HepG2 (cell line): ENCODE measurements at regions not wholly inside any gene's neighbourhood (a gene's known extent, or its start where the extent isn't known, plus 50 kb on each side); places are given as distances from the start of the nearest gene placed in this dataset.

Experiments
- ATAC-seq: fragments of 200-7000 bp; cut with Tn5 transposase; 3 replicates; pipeline ENCODE4 v1.9.1; 2020; ENCODE audit warnings: mild to moderate bottlenecking, moderate library complexity
- BruUV-seq: library from RNA; stranded (reverse); fragments of 400-500 nt; replicated peaks from 2 replicates; lab custom pipeline; 2021; lab: Mats Ljungman, UMichigan
- CTCF ChIA-PET: fragments of 300-600 bp; formaldehyde crosslinking; extraction: SDS; loops from one replicate; lab custom pipeline; 2021; ENCODE audit warnings: low total read pairs, inconsistent platforms, low intra/inter-chr PET ratio; lab: Yijun Ruan, JAX
- POLR2A ChIA-PET: fragments of 350-600 bp; sonication (Branson Sonifier 250); formaldehyde crosslinking; loops from one replicate; lab custom pipeline; 2020; ENCODE audit warnings: antibody characterized with exemption, inconsistent platforms; lab: Yijun Ruan, JAX
- DNase-seq: peaks from one replicate; pipeline ENCODE4 v3.0.0-alpha.2; 2015; ENCODE audit warnings: low spot score
- FAIRE-seq: peaks from 3 replicates; lab custom pipeline; 2011; peaks lifted over from hg19 to GRCh38; lab: Jason Lieb, UNC
- H2AFZ ChIP-seq: one replicate; pipeline ENCODE4 v1.6.1; 2011; ENCODE audit warnings: low read length, inconsistent platforms
- H3K27ac ChIP-seq: fragments of 300-600 bp; 3 replicates; pipeline ENCODE4 v1.8.0; 2011; ENCODE audit warnings: mixed run types, mild to moderate bottlenecking, mixed read lengths, low read length, inconsistent platforms; ENCODE audit not compliant: insufficient read depth; ENCODE audit errors: extremely low read length
- H3K27me3 ChIP-seq, 2 experiments: fragments of 200-600 bp in 1 of 2; 2 replicates in 1 of 2; 3 replicates in 1 of 2; pipeline versions ENCODE4 v1.6.0 to v1.8.0; 2011; ENCODE audit warnings: low read length in 2 of 2, mild to moderate bottlenecking in 2 of 2, moderate library complexity in 2 of 2, inconsistent platforms in 1 of 2; ENCODE audit not compliant: insufficient read depth in 2 of 2, control insufficient read depth in 1 of 2
- H3K36me3 ChIP-seq, 2 experiments: fragments of 200-600 bp in 1 of 2; replicated peaks in 1 of 2; 2 replicates in 1 of 2; 3 replicates in 1 of 2; pipeline versions ENCODE4 v1.5.1 to v1.8.0; 2011; ENCODE audit warnings: low read length in 2 of 2, inconsistent platforms in 1 of 2; ENCODE audit not compliant: insufficient read depth in 2 of 2, control insufficient read depth in 1 of 2
- H3K4me1 ChIP-seq: 2 replicates; pipeline ENCODE4 v1.5.1; 2012; ENCODE audit warnings: low read length, inconsistent platforms; ENCODE audit not compliant: insufficient read depth
- H3K4me2 ChIP-seq: 2 replicates; pipeline ENCODE4 v1.6.0; 2011; ENCODE audit warnings: low read depth, low read length, inconsistent platforms
- H3K4me3 ChIP-seq, 3 experiments: fragments of 200-600 bp in 1 of 3; sonication (generic), shearing (Covaris generic) in 1 of 3; replicated peaks in 1 of 3; 2 replicates each; pipeline ENCODE4 v1.5.1; 2011 to 2016; ENCODE audit warnings: low read length in 3 of 3, inconsistent platforms in 2 of 3, low read depth in 2 of 3, mild to moderate bottlenecking in 2 of 3, control low read depth in 1 of 3, mixed read lengths in 1 of 3; ENCODE audit not compliant: insufficient read depth in 1 of 3
- H3K79me2 ChIP-seq: one replicate; pipeline ENCODE4 v1.6.1; 2011; ENCODE audit warnings: low read length, inconsistent platforms; ENCODE audit not compliant: insufficient read depth
- H3K9ac ChIP-seq: 2 replicates; pipeline ENCODE4 v1.6.0; 2011; ENCODE audit warnings: mild to moderate bottlenecking, low read depth, low read length, inconsistent platforms; ENCODE audit not compliant: insufficient read depth
- H3K9me3 ChIP-seq: 2 replicates; pipeline ENCODE4 v1.5.1; 2012; ENCODE audit warnings: mild to moderate bottlenecking, low read length
- H4K20me1 ChIP-seq: 2 replicates; pipeline ENCODE4 v1.6.0; 2011; ENCODE audit warnings: inconsistent platforms, mild to moderate bottlenecking, low read length, moderate library complexity; ENCODE audit not compliant: insufficient read depth
- FOXA1 ChIP-seq, 2 experiments: fragments of 450-650 bp in 1 of 2; sonication (generic) in 1 of 2; formaldehyde crosslinking in 1 of 2; IDR thresholded peaks; 2 replicates each; pipeline versions ENCODE4 v1.4.0 to v1.6.1; 2016 to 2020; ENCODE audit warnings: missing genetic modification reagents in 1 of 2
- IRF2 ChIP-seq: IDR thresholded peaks from 2 replicates; pipeline ENCODE4 v1.6.1; 2018; ENCODE audit warnings: missing genetic modification reagents, missing compliant biosample characterization
- KMT2B ChIP-seq: IDR thresholded peaks from 2 replicates; pipeline ENCODE4 v1.6.1; 2016; ENCODE audit warnings: missing genetic modification reagents, missing compliant biosample characterization
- NONO ChIP-seq, 2 experiments: fragments of 450-650 bp in 1 of 2; sonication (generic) in 1 of 2; formaldehyde crosslinking in 1 of 2; IDR thresholded peaks in 1 of 2; conservative IDR thresholded peaks in 1 of 2; 2 replicates each; pipeline versions ENCODE4 v1.6.1 to v1.8.0; 2017 to 2022; ENCODE audit warnings: mild to moderate bottlenecking in 1 of 2, missing genetic modification reagents in 1 of 2, moderate library complexity in 1 of 2
- NPAS2 ChIP-seq: sonication (generic); formaldehyde crosslinking; IDR thresholded peaks from 2 replicates; pipeline ENCODE4 v1.8.0; 2022; ENCODE audit warnings: mild to moderate bottlenecking, missing genetic modification reagents, borderline replicate concordance
- ZNF253 ChIP-seq: sonication (generic); formaldehyde crosslinking; IDR thresholded peaks from 2 replicates; pipeline ENCODE4 v1.8.0; 2022; ENCODE audit warnings: mild to moderate bottlenecking, missing genetic modification reagents, borderline replicate concordance
- WGBS: methylation state at CpG from one replicate; pipeline ENCODE4 v1.1.6; 2017; ENCODE audit warnings: low lambda C conversion rate; 5-methylcytosine and 5-hydroxymethylcytosine counted together
- in situ Hi-C: cut with HindIII; loops from 2 replicates; pipeline ENCODE4 v1.10.0; 2017; ENCODE audit warnings: low pct_unique_long_range_greater_than_20kb; ENCODE audit not compliant: extremely low pct_ligation_motif_present
- intact Hi-C: fragments of 100-400 bp; cut with micrococcal nuclease; formaldehyde crosslinking; loops from one replicate; pipeline ENCODE4 v1.10.0; 2022; ENCODE audit not compliant: unreplicated experiment
- TF ChIP-seq, protein P1 (sequence below): sonication (generic); formaldehyde crosslinking; IDR thresholded peaks from 2 replicates; pipeline ENCODE4 v1.4.0; 2020; ENCODE audit warnings: mild to moderate bottlenecking, missing genetic modification reagents
- TF ChIP-seq, protein P2 (sequence below): sonication (generic); formaldehyde crosslinking; IDR thresholded peaks from 2 replicates; pipeline ENCODE4 v1.9.0; 2021; ENCODE audit warnings: missing genetic modification reagents, mild to moderate bottlenecking, borderline replicate concordance

DNA sequence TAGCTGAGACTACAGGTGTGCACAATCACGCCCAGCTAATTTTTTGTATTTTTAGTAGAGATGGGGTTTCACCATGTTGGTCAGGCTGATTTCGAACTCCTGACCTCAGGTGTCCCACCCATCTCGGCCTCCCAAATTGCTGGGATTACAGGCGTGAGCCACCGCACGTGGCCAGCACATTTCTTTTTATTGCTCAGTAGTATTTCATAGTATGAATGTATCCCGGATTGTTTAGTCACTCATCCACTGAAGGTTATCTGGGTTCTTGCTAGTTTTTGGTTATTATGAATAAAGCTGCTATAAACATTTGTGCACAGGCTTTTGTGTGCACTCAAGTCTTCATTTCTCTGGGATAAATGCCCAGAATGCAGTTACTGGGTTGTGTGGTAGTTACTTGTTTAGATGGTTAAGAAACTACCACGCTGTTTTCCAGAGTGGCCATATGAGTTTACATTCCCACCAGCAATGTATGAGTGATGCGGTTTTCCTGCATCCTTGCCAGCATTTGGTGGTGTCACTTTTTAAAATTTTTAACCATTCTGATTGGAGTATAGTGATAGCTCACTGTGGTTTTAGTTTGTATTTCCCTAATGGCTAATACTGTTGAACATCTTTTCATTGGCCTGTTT lies 275.8 kb upstream of the LYZL1 start:
- H2AFZ ChIP-seq: no peak overlapping the region
- POLR2A ChIA-PET: no interaction called here
- no TSS peak for BruUV-seq
- H3K36me3 ChIP-seq: no peaks in the 10 kb centered on the region
- H3K79me2 ChIP-seq: no peaks in the 10 kb centered on the region
- no peak overlapping the region for H3K4me2 ChIP-seq
- H4K20me1 ChIP-seq: no peaks in the 10 kb centered on the region
- FAIRE-seq (no peak), DNase-seq (no peak), ATAC-seq (no peak)
- H3K27me3 ChIP-seq: no peaks in the 10 kb centered on the region
- peaks cover 20% of the 10 kb centered on the region for H3K4me1 ChIP-seq
- WGBS: 63% methylated on average over 9 of the region's 9 CpGs
- no peak overlapping the region for H3K4me3 ChIP-seq
- TF ChIP-seq IRF2 (CRISPR knock-in tag): no peak
- no peak for TF ChIP-seq KMT2B (CRISPR knock-in tag)
- no peak for TF ChIP-seq ZNF253
- in situ Hi-C loops: no loop called here
- H3K9me3 ChIP-seq: no peaks in the 10 kb centered on the region
- intact Hi-C loops: no loop called here
- CTCF ChIA-PET: no interaction called here
- no peak overlapping the region for H3K27ac ChIP-seq
- H3K9ac ChIP-seq: no peak overlapping the region

DNA sequence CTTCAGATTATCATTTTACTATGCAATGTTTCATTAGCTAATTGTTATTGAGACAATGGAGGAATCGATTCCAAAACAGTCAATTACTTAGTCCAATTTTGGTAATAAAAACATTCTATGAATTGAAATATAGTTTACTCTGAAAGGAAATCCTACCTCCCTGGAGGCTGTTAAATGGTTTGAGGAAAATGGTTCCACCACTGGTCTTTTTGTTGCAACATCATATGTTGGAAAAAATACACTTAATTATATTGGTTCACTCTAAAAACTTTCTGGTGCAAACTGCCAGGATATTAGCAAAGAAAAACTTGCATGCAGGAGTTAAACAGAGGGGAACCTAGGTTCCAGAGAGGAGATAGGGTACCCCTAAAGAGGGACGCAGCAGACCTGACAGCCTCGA lies 267.3 kb upstream of the LYZL1 start:
- FAIRE-seq (no peak), ATAC-seq (no peak), DNase-seq (no peak)
- H3K4me3 ChIP-seq: no peak overlapping the region
- H3K9me3 ChIP-seq: no peaks in the 10 kb centered on the region
- no peaks in the 10 kb centered on the region for H4K20me1 ChIP-seq
- no peaks in the 10 kb centered on the region for H3K27me3 ChIP-seq
- POLR2A ChIA-PET: no interaction called here
- no peak overlapping the region for H3K4me2 ChIP-seq
- H3K9ac ChIP-seq: no peak overlapping the region
- no peak overlapping the region for H2AFZ ChIP-seq
- 12% methylated on average over 3 of the region's 3 CpGs for WGBS
- in situ Hi-C loops: no loop called here
- no peaks in the 10 kb centered on the region for H3K36me3 ChIP-seq
- CTCF ChIA-PET: no interaction called here
- H3K27ac ChIP-seq: no peak overlapping the region
- no peaks in the 10 kb centered on the region for H3K79me2 ChIP-seq
- H3K4me1 ChIP-seq: peaks cover 14% of the 10 kb centered on the region
- no TSS peak for BruUV-seq
- intact Hi-C loops: no loop called here
- no peak for TF ChIP-seq NPAS2
- TF ChIP-seq, protein P1, sequence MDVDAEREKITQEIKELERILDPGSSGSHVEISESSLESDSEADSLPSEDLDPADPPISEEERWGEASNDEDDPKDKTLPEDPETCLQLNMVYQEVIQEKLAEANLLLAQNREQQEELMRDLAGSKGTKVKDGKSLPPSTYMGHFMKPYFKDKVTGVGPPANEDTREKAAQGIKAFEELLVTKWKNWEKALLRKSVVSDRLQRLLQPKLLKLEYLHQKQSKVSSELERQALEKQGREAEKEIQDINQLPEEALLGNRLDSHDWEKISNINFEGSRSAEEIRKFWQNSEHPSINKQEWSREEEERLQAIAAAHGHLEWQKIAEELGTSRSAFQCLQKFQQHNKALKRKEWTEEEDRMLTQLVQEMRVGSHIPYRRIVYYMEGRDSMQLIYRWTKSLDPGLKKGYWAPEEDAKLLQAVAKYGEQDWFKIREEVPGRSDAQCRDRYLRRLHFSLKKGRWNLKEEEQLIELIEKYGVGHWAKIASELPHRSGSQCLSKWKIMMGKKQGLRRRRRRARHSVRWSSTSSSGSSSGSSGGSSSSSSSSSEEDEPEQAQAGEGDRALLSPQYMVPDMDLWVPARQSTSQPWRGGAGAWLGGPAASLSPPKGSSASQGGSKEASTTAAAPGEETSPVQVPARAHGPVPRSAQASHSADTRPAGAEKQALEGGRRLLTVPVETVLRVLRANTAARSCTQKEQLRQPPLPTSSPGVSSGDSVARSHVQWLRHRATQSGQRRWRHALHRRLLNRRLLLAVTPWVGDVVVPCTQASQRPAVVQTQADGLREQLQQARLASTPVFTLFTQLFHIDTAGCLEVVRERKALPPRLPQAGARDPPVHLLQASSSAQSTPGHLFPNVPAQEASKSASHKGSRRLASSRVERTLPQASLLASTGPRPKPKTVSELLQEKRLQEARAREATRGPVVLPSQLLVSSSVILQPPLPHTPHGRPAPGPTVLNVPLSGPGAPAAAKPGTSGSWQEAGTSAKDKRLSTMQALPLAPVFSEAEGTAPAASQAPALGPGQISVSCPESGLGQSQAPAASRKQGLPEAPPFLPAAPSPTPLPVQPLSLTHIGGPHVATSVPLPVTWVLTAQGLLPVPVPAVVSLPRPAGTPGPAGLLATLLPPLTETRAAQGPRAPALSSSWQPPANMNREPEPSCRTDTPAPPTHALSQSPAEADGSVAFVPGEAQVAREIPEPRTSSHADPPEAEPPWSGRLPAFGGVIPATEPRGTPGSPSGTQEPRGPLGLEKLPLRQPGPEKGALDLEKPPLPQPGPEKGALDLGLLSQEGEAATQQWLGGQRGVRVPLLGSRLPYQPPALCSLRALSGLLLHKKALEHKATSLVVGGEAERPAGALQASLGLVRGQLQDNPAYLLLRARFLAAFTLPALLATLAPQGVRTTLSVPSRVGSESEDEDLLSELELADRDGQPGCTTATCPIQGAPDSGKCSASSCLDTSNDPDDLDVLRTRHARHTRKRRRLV (CRISPR knock-in tag): no peak
- no peak for TF ChIP-seq FOXA1 (IDR thresholded peaks at IDR 0.05)
- no peak for TF ChIP-seq FOXA1 (CRISPR knock-in tag; IDR thresholded peaks at IDR 0.05)
- TF ChIP-seq NONO (IDR thresholded peaks at IDR 0.05): no peak
- no peak for TF ChIP-seq NONO (CRISPR knock-in tag; conservative IDR thresholded peaks at IDR 0.05)
- TF ChIP-seq, protein P2, sequence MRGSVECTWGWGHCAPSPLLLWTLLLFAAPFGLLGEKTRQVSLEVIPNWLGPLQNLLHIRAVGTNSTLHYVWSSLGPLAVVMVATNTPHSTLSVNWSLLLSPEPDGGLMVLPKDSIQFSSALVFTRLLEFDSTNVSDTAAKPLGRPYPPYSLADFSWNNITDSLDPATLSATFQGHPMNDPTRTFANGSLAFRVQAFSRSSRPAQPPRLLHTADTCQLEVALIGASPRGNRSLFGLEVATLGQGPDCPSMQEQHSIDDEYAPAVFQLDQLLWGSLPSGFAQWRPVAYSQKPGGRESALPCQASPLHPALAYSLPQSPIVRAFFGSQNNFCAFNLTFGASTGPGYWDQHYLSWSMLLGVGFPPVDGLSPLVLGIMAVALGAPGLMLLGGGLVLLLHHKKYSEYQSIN (CRISPR knock-in tag): no peak
